Inflammatory macrophage (primary cell): ENCODE measurements at regions not wholly inside any gene's neighbourhood (a gene's known extent, or its start where the extent isn't known, plus 50 kb on each side); places are given as distances from the start of the nearest gene placed in this dataset.

Experiments used
- DNase-seq, 2 donors: peaks; one replicate each; pipeline ENCODE4 v3.0.0-alpha.2; 2020 to 2022

- DNase-seq: no peak
Measured at GRCh38 chr10:83592337-83592935, 546.9 kb upstream of the GHITM start.

- DNase-seq: no peak
Measured at GRCh38 chr10:83603708-83604107, 535.6 kb upstream of the GHITM start.

GRCh38 chr10:83605783-83606630 lies 533.3 kb upstream of the GHITM start:
- no peak for DNase-seq

- DNase-seq: no peak
Measured at GRCh38 chr10:83607959-83608745, 531.2 kb upstream of the GHITM start.

- no peak for DNase-seq
Measured at GRCh38 chr10:83612050-83612449, 527.3 kb upstream of the GHITM start.

GRCh38 chr10:83612746-83613145 lies 526.6 kb upstream of the GHITM start:
- no peak for DNase-seq

- no peak for DNase-seq
Measured at GRCh38 chr10:83617172-83617571, 522.1 kb upstream of the GHITM start.

- no peak for DNase-seq
Measured at GRCh38 chr10:83617692-83618545, 521.4 kb upstream of the GHITM start.

- DNase-seq: no peak
Measured at GRCh38 chr10:83625831-83626360, 513.4 kb upstream of the GHITM start.

- no peak for DNase-seq
Measured at GRCh38 chr10:83632701-83633100, 506.6 kb upstream of the GHITM start.

- DNase-seq: no peak
Measured at GRCh38 chr10:83633547-83633946, 505.8 kb upstream of the GHITM start.

GRCh38 chr10:83636826-83637225 lies 502.5 kb upstream of the GHITM start:
- no peak for DNase-seq

- DNase-seq: no peak
Measured at GRCh38 chr10:83647526-83647925, 491.8 kb upstream of the GHITM start.

GRCh38 chr10:83648201-83648600 lies 491.1 kb upstream of the GHITM start:
- no peak for DNase-seq

- no peak for DNase-seq
Measured at GRCh38 chr10:83649471-83649870, 489.8 kb upstream of the GHITM start.

GRCh38 chr10:83654689-83655088 lies 484.6 kb upstream of the GHITM start:
- DNase-seq: no peak

- DNase-seq: no peak
Measured at GRCh38 chr10:83656924-83657323, 482.4 kb upstream of the GHITM start.

GRCh38 chr10:83657487-83657886 lies 481.8 kb upstream of the GHITM start:
- DNase-seq: no peak

GRCh38 chr10:83663918-83664317 lies 475.4 kb upstream of the GHITM start:
- no peak for DNase-seq

- no peak for DNase-seq
Measured at GRCh38 chr10:83666762-83667161, 472.5 kb upstream of the GHITM start.

- no peak for DNase-seq
Measured at GRCh38 chr10:83667594-83667993, 471.7 kb upstream of the GHITM start.

- DNase-seq: no peak
Measured at GRCh38 chr10:83673316-83673715, 466.0 kb upstream of the GHITM start.
